ENCODE measurements at regions not wholly inside any gene's neighbourhood (a gene's known extent, or its start where the extent isn't known, plus 50 kb on each side); places are given as distances from the start of the nearest gene placed in this dataset.

GRCh38 chr12:131251336-131252101 is 297.8 kb downstream of the ADGRD1 start:
- TF ChIP-seq POLR2A (IDR thresholded peaks at IDR 0.05) = no peak
- no peak for TF ChIP-seq CTCF (IDR thresholded peaks at IDR 0.05)

Measured in lower leg skin (tissue), 3 donors.